ENCODE measurements at regions not wholly inside any gene's neighbourhood (a gene's known extent, or its start where the extent isn't known, plus 50 kb on each side); places are given as distances from the start of the nearest gene placed in this dataset.

DNA sequence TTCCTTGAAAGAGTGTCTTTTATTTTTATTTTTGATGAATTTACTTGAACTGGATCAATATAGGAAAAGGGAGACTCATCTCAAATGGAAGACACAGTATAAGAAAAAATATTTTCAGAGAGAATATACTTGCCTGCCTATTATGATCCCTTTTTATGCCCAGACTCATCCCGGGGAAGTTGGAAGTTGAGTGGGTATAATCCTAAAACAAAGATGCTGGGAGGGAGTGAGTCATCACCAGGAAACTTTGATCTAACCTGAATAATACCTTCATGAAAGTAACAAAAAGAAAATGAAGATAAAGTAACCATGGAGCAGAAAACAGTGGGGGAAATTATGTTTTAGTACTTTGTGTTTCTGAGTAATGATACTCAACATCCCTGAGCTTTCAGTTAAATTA, 1514.0 kb downstream of the FAM181B start:
- peaks cover 3% of the 10 kb centered on the region in 2 experiments for H3K9me3 Mint-ChIP-seq
- no peak overlapping the region for H2AFZ ChIP-seq (ENCODE audit: low read length)
- no peaks in the 10 kb centered on the region for H3K9me3 ChIP-seq (ENCODE audit: control insufficient read depth, low read depth, low read length)
- no peak overlapping the region for H3K23ac ChIP-seq (ENCODE audit: insufficient read length, low read depth, low read length)
- H3K4ac ChIP-seq (ENCODE audit: low read depth, low read length) = no peak overlapping the region
- H3K9ac ChIP-seq (ENCODE audit: extremely low read depth, insufficient read length, low read length) = no peak overlapping the region
- no peak overlapping the region for H4K5ac ChIP-seq (ENCODE audit: insufficient read length, low read depth, low read length)
- WGBS (ENCODE audit: extremely low coverage, insufficient read length, low lambda C conversion rate) = no CpG with 5 or more reads among the region's 1 CpG
- H3K18ac ChIP-seq (ENCODE audit: insufficient read length, low read depth, low read length) = no peak overlapping the region
- no peak overlapping the region for H3K14ac ChIP-seq (ENCODE audit: insufficient read depth, low read length)
- H2BK12ac ChIP-seq (ENCODE audit: insufficient read length, low read depth, low read length) = no peak overlapping the region
- TF ChIP-seq, protein P1, sequence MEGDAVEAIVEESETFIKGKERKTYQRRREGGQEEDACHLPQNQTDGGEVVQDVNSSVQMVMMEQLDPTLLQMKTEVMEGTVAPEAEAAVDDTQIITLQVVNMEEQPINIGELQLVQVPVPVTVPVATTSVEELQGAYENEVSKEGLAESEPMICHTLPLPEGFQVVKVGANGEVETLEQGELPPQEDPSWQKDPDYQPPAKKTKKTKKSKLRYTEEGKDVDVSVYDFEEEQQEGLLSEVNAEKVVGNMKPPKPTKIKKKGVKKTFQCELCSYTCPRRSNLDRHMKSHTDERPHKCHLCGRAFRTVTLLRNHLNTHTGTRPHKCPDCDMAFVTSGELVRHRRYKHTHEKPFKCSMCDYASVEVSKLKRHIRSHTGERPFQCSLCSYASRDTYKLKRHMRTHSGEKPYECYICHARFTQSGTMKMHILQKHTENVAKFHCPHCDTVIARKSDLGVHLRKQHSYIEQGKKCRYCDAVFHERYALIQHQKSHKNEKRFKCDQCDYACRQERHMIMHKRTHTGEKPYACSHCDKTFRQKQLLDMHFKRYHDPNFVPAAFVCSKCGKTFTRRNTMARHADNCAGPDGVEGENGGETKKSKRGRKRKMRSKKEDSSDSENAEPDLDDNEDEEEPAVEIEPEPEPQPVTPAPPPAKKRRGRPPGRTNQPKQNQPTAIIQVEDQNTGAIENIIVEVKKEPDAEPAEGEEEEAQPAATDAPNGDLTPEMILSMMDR (conservative IDR thresholded peaks at IDR 0.05) = no peak
- H3K56ac ChIP-seq (ENCODE audit: insufficient read length, low read depth, low read length) = no peak overlapping the region
- H4K91ac ChIP-seq (ENCODE audit: insufficient read length, low read depth, low read length) = no peak overlapping the region
- no peaks in the 10 kb centered on the region for H3K4me1 Mint-ChIP-seq
- no peak overlapping the region for H3K27ac Mint-ChIP-seq
- H3K4me3 Mint-ChIP-seq = no peak overlapping the region
- no peaks in the 10 kb centered on the region for H4K20me1 ChIP-seq (ENCODE audit: control insufficient read depth, insufficient read depth, insufficient read length)
- H2BK5ac ChIP-seq (ENCODE audit: insufficient read length, low read length) = no peak overlapping the region
- H3K79me1 ChIP-seq (ENCODE audit: insufficient read depth, low read depth, low read length, poor library complexity, severe bottlenecking) = no peaks in the 10 kb centered on the region
- no peak overlapping the region for H3K4me2 ChIP-seq (ENCODE audit: insufficient read depth, insufficient read length, low read length)
- no peaks in the 10 kb centered on the region for H3K79me2 ChIP-seq (ENCODE audit: insufficient read depth, low read length)
- no peaks in the 10 kb centered on the region for H3K23me2 ChIP-seq (ENCODE audit: insufficient read length, low read depth, low read length, poor library complexity, severe bottlenecking)
- H2BK15ac ChIP-seq (ENCODE audit: low read depth, low read length) = no peak overlapping the region
- H3T11ph ChIP-seq (ENCODE audit: low read length) = no peak overlapping the region
- peaks cover 3 to 4% (median 3%) of the 10 kb centered on the region in 3 experiments for H3K36me3 Mint-ChIP-seq (ENCODE audit: insufficient read depth in 1 of 3, low read depth in 3 of 3)
- H2BK120ac ChIP-seq (ENCODE audit: low read depth, low read length, poor library complexity, severe bottlenecking) = no peak overlapping the region
- H2BK20ac ChIP-seq (ENCODE audit: low read depth, low read length, poor library complexity, severe bottlenecking) = no peak overlapping the region
- H2AK5ac ChIP-seq (ENCODE audit: insufficient read length, low read length) = no peak overlapping the region
- H3K27me3 ChIP-seq (ENCODE audit: insufficient read depth, low read length) = no peaks in the 10 kb centered on the region
- H3K4me1 ChIP-seq (ENCODE audit: insufficient read depth, low read length) = no peaks in the 10 kb centered on the region
- no peaks in the 10 kb centered on the region for H3K27me3 Mint-ChIP-seq (ENCODE audit: low read depth)
- no peak overlapping the region for H4K8ac ChIP-seq (replicated peaks; ENCODE audit: insufficient read length, low read depth, low read length)
- no peak for DNase-seq
- no peak overlapping the region for H3K27ac ChIP-seq (ENCODE audit: insufficient read length, low read depth, low read length)

All from H9 (cell line).